COLO668 (cell line): ENCODE measurements at regions not wholly inside any gene's neighbourhood (a gene's known extent, or its start where the extent isn't known, plus 50 kb on each side); places are given as distances from the start of the nearest gene placed in this dataset.

ENCODE experiments used
- DNase-seq: peaks from one replicate; lab custom pipeline; 2025; ENCODE audit not compliant: unreplicated experiment; lab: John Stamatoyannopoulos, UW

DNA sequence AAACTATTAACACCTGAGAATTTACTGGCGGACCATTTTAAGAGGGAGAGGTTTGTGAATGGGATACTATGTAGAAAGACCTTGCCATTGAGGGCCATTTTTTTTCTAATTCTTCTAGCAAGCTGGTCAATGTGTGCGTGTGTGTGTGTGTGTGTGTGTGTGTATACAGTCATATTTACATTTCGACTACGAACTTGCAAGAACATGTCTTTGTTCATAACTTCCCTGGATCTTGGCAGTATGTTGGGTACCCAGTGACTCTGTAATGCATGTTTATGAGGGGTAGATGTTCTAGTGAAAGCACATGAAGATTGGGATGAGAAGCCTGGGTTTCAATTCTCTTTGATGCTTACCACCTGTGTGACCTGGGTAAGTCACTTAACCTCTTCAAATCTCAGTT, 133.6 kb downstream of the UBE2E3 start:
- DNase-seq, result no peak

DNA sequence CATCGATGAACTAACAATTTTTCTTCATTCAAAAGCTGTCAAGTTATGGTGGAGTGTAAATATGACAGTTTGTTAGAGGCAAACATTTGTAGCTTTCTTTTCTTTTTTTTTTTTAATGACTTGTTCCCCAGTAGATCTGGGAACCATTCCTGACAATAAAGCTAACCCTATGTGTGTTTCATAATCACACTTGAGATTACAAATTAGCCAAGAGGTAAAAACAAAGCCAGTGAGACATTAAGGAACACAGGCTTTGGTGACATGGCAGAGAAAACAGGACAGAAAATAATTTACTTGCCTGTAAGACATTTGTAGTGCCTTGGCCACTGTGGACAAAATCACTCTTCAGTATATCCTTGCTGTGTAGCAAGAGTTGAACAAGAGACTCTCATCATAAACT, 135.9 kb downstream of the UBE2E3 start:
- DNase-seq, result no peak

DNA sequence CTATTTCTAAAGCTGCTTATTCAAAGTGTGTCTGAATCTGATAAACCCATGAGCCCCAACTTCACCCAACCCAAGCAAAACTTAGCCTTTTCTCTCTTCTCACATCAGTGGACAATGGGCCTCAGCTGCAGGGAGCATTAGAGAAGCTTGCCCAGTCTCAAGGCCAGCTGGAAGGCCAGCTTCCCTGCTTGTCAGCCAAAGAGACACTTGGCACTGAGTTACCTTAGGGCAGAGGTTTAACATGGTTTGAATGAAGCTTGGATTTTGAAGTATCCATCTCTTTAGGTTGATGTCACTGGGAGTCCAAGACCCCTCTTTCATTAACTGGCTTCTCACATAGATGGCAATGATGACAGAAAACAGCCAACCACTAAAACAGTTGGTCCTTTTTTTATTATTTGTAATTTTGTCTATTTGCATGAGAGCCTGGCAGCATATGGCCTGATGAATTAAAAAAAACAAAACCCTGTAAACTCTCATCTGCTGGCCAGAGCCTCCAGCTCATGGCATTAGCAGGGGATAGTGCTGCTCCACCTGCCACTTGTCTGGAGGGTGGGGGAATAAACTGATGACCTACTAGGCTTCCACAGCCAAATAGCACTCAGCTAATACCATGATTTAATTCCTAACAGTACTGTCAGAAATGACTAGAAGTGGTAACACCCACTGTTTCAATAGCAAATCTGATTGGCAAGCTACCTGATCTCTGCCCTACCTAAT, 137.0 kb downstream of the UBE2E3 start:
- no peak for DNase-seq

DNA sequence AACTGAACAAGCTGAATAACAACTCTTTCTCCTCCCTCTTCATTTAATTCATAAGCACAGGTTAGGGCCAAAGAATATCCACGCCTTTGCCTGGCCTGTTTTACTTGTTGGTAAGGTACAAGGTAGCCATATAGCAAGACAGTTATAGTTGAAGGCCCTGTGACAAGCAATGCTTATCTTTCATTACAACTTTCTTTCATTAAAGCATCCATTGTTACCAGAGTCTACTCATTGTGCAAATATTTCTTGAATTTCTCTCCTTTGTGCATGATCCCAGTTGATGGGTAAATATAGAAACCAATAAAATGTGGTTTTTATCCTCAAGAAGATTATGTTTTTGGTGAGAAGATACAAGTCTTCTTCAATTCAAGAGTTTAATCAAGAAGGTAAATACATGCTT, 140.2 kb downstream of the UBE2E3 start:
- DNase-seq, result no peak

DNA sequence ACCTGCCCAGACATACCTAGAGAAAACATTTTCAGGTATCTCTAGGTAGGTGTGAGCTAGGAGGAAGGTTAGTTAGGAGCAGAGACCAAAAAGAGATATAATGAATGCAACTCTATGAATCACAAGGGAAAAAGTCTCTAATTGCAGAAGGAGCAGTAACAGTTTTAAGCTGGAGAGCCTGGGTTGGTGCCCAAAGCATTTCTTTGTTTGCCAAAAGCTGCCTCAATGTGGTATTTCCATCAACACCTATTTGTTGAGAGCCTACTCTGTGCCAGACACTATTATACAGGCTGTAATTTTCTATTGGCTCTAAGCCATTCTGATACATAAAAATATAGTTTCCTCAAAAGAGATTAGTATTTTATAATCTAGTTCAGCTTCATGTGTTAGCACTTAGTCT, 141.6 kb downstream of the UBE2E3 start:
- no peak for DNase-seq

DNA sequence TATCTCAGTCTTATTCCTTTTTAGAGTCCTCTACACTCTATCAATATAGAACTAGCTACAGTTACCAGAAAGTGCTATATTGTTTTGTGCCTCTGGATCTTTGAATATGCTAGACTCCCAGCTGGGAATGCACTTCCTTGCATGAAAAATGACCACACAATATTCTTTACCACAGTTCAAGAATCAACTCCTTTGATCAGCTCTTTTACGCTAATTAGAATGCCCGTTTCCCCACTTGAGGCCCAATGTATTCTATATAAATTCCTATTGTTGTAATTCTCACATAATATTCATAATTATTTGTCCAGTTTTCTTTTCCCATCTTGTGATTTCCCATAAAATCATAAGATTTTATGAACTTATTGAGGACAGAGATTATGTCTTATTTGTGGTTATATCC, 142.2 kb downstream of the UBE2E3 start:
- no peak for DNase-seq

DNA sequence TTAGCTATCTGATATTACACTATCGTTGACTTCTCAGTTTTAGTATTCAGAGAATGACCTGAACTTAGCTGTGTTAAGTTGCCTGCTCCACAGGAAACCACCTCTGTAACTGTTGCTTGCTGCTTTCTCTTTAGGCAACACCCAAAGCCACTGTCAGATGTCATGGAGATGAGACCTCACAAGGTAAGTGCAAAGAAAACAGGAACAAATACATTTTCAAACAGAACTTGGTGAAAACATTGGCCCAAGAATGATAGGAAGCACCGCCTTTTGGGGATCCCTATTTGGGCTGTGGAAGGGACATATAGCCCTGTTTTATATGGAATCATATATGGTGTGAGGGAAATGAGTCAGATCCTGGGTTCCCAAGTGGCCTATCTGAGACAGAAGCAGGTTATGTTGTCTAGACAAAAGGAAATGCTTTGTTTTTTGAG, 143.4 kb downstream of the UBE2E3 start:
- no peak for DNase-seq

DNA sequence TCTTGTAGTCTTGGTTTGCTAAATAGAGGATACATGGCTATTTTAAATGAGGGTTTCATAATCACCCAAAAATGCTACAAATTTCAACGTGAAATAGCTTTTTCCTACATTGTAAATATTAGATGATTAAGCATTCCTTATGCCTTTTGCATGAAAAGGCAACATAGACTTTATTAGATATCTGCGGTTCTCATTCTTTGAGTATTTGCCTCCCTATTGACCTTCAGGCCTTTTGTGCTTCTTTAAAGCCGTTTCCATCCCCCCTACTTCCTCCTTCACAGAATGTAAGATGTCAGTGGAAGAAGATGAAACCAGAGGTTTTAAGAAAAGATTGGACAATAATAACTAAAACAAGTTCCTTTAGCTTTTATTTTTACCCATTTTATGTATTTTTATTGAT, 144.1 kb downstream of the UBE2E3 start:
- DNase-seq, result no peak

DNA sequence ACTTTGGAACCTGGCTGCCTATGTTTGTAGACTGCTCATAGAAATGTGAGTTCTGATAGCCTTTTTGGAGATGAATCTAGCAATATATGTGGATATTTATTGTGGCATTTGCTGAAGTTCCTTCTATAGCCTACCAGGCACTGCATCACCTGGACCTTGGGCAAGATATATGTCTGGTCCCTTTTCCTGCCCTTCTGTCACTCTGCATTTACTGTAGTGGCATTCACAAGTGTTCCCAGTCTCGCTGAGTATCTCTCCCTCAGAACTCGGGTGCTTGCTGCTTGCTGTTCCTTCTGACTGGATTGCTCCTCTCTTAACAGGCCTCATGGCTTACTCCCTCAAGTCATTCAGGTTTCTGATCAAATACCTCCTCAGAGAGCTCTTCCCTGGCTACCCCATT, 145.0 kb downstream of the UBE2E3 start:
- no peak for DNase-seq

DNA sequence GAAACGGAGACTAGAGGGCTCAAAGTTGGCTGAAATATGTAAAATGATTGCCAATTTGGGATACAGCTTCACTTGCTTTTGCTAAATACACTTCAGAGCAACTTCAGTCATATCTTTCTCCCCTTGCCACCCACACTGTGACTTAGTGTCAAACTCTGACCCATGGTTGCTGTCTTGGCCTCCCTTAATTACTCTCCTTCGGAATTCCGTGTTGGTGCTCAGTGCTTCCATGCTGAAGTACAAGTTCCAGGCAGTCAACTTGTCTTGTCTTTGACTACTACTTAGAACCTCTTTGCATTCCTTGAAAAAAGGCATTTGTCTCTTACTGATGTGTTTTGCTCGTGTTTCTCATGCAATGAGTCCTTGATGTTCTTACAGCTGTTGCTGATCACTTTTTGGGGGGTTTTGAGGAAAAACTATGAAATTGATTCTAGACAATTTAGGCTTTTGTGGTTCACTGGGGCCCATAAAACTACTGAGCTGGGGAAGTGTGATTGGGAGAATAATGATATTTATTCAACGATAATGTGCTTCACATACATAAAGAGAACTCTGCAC, 146.0 kb downstream of the UBE2E3 start:
- no peak for DNase-seq

DNA sequence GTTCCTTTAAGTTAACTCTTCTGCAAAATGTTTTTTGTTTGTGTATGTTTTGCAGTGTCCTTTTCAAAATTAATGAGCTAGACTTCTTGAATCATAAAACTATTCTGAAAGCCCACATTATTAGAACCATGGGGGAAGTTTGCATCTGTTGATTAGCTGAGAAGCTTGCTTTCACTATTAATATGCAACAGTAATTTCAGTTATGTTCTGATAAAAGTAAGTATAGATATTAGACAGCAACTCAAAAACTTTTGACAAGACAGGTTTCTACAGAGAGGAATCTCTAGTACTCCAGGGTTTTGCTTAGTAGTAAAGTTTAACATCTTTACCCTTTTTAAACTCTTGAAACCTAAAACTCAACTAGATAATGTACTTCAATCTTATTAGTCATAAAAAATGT, 147.8 kb downstream of the UBE2E3 start:
- no peak for DNase-seq

DNA sequence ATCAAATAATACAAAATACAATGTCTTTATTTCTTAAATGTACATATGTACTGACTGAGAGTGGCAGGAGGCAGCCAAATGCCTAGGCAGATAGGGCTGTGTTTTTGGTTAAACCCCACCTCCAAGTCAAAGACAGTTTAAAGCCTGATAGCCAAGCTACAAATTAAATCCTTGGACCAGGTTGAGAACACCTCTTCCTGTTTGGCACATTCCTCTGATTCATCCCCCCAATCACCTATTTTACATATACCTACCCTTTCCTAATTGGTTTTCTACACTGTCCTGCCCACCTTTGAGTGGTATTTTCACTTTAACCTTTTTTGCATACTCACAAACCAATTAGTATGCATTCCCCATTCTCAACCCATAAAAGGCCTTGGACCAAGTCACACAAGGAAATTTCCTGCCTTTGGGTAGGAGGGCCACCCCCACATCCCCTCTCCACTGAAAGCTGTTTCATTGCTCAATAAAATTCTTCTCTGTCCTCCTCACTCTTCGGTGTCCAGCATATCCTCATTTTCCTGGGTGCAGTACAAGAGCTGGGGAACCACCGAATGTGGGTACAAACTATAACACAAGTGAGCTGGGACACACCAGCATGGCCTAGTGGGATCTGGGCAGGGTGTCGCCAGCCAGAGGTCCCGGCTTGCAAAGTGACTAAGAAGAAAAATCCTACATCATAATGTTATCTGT, 149.1 kb downstream of the UBE2E3 start:
- no peak for DNase-seq

DNA sequence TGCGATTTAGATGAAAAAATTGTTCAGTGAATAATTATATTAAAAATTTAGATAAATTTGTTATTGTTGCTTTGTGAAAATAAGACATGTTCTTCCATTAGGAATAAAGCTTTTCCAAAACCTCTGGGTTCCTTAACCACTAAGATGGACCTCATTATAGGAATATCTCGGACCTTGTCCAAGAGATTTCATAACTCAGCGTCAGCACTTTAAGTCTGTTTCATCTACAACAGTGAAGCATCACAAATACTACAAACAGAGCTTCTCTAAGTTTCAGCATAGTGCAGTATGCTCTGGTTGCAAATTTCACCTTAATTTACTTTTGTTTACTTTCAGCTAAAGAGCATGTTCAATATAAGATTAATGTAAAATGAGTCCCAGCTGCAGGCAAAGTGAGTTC, 150.3 kb downstream of the UBE2E3 start:
- DNase-seq, result no peak

DNA sequence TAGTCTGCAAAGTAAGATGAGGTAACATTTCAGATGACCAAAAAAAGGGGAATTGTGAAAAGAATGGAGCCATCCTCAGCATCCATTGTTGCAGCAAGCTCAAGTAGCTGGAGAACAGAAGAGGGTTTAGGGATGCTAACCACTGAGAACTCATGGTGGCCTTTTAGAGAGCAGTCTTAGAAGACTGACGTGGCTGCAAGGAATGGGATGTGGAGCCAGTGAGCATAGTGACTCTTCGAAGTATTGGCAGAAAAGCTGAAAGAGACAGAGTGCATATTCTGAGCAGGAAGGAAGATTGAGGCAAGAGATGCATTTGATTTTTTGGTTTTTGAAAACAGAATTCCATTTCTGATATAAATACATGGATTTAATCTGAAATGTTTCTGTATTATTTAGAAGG, 151.2 kb downstream of the UBE2E3 start:
- no peak for DNase-seq

DNA sequence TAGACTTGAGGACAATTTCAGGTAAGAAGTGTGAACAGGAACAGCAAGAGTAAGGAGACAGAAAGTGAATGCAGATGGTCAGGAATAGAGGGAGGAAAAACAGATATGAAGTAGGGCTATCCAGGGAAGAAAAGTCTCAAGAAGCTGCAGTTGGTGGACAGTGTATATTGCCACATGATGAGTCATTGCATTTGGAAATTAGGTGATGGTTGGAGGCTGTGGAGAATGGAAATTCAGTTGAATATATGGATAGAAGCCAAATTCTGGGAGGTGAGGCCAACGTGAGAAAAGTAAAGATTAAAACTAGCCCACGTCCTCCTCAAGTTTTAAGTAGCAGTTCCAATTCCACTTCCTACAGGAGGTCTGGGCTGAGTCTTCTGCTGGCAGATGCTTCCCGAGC, 158.4 kb downstream of the UBE2E3 start:
- no peak for DNase-seq

DNA sequence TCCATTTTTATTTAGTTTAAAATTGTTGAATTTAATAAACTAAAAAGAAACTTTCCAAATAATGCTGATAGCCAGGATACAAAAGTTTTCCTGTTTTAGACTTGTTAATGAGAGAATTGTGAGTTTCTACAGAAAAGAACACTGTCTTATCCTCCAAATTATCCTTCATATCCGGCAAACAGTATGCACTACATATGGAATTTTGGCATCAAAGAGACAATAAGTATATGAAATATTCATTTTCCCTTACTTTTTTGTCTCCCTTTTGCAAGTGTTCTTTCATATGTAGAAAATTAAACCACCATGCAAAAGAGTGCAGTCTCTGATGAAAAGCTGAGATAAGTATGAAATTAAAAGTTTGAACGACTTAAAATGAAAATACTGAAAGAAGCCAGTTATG, 159.4 kb downstream of the UBE2E3 start:
- DNase-seq, result no peak

DNA sequence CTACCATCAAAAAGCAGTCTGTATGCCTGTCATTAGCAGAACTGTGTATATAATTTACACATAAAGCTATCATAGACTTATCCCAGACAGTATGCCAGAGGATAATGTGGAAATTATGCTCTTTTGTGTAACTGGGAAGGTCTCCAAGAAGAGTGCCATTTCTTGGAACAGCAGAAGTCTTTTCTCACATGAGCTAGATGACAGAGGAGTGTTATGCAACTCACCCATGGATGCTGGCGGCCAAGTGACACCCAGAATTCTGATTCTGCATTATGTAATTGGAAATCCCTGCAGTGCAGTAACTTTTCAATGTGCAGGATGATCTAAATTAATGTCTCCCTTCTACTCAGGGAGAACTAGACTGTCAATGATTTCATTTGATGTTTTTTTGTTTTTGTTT, 160.0 kb downstream of the UBE2E3 start:
- DNase-seq, result no peak

DNA sequence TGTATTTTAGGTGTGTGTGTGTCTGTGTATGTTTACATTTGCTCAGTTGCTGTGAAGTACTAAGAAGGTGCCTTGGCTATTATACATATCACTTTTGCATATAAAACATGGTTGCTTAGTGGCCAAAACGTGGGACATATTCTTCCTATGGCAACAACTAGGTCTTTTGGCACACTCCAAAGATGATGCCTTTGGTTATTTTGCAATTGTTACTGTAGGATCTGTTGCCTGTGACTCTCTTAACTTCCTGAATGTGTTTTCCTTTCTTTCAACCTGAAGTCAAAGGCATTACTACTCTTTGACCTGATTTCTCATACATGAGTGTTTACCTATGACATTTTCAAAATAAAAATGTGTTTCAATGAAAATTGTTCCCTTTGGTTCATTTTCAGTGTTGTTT, 160.5 kb downstream of the UBE2E3 start:
- no peak for DNase-seq

DNA sequence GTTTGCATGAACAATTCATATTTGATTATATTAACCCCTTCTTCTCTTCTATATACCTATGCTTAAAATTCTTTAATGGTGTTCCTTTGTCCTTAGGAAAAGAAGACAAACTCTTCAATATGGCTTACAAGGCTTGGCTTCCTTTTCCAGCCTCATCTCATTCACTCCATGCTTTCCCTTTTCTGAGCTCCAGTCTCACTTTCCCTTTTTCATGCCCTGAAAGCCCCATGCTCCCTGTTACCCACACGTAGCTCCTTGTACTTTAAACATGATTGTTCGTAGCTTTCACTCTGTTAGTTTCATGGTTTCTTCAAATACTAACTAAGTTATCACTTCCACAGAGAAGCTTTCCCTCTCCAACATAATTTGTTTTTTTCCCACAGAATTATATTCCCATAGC, 161.3 kb downstream of the UBE2E3 start:
- DNase-seq, result no peak

DNA sequence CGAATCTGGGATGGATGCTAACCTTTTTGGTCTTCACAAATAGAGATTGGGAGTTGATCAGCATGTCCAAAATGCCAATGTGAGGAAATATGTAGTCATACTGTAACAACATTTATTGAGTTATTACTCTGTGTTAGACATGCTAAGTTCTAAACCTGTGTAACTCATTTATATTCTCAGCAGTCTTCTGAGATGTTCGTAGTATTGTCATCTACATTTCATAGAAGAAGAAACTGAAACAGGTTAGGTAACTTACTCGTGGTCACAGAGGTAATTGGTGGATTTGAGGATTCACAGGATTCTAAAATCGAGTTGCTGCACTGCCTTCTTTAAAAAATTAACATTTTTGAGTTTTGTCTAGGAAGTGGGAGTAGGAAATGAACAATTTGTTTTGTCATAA, 162.1 kb downstream of the UBE2E3 start:
- no peak for DNase-seq

DNA sequence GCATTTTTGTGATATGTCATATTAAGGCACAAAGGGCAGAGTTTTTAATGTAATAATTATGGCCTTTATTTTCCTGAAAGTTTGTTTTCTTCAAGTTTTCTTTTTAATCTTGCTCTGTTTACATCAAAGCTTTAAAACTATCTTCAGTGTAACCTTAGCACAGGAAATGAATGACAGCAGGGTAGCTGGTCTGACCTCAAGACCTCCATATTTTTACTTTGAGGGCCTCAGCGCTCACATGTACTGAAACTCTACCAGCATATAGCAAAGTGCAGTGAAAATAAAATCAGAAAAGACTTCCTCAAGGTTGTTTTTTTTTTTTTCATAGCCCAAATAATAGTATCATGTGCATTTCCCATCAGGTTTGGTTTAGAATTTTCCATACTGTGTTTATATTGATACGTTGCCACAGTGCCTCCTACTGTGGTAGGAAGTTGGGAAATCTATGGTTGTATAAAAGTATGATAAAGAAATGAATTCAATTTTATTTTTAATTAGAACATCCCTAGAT, 163.4 kb downstream of the UBE2E3 start:
- no peak for DNase-seq

DNA sequence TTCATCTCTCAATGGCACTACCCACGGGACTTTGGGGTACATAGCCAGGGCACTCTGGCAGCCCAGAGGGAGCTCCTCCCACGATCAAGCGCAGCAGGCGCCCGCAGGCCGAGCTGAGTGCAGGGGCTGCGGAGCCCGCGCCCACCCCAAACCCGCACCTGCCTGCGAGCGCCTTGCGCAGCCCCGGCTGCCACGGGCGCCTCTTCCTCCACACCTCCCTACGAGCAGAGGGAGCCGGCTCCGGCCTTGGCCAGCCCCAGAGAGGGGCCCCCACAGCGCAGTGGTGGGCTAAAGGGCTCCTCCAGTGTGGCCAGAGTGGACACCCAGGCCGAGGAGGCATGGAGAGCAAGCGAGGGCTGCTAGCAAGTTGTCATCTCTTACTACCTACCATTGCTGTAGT, 165.2 kb downstream of the UBE2E3 start:
- DNase-seq, result no peak
